GM10248 (cell line): ENCODE measurements at regions not wholly inside any gene's neighbourhood (a gene's known extent, or its start where the extent isn't known, plus 50 kb on each side); places are given as distances from the start of the nearest gene placed in this dataset.

Experiments used
- CTCF ChIA-PET: fragments of 300-600 bp; sonication (Branson Sonifier 250); formaldehyde crosslinking; extraction: SDS; loops from one replicate; lab custom pipeline; 2021; ENCODE audit warnings: antibody characterized with exemption; lab: Yijun Ruan, JAX
- POLR2A ChIA-PET: fragments of 350-650 bp; sonication (Branson Sonifier 250); formaldehyde crosslinking; extraction: SDS; loops from one replicate; lab custom pipeline; 2020; ENCODE audit warnings: antibody characterized with exemption; lab: Yijun Ruan, JAX
- DNase-seq: peaks from one replicate; pipeline ENCODE4 v3.0.0; 2012; ENCODE audit errors: extremely low spot score
- CTCF ChIP-seq: IDR thresholded peaks from 2 replicates; pipeline ENCODE4 v1.5.1; 2012; ENCODE audit warnings: mild to moderate bottlenecking, low read depth; ENCODE audit errors: extremely low read depth, missing control alignments, control extremely low read depth

- DNase-seq: no peak
- no peak for TF ChIP-seq CTCF
- POLR2A ChIA-PET: no interaction called here
- CTCF ChIA-PET: no interaction called here
These were observed 175.2 kb upstream of the ZPLD1 start for GRCh38 chr3:102259663-102260062.

DNA sequence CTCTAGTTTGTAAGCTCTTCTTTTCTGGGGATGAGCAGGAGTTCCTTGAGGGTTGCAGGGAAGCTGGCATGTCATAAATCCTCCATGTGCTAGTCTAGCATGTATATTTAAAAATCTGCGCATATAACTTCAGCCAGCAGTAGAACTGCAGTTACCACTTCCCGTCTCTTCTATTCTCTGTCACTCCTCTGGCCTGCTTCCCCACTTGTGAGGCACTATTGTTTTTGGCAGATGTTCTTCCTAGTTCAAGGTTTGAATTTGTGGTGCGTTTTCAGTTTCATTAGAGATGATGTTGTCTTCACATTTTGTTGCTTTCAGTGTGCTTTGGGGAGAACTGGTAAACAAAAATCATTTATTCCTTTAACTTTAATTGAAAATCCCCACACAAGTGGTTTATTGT is 169.1 kb upstream of the ZPLD1 start:
- ChIA-PET POLR2A (no interaction called here), CTCF (interaction anchor here (1.0 kb wide), 3 partner anchors 15 to 36 kb away, joined by 3 to 4 read pairs (median 3); no protein-coding TSS in a partner anchor)
- DNase-seq: no peak
- no peak for TF ChIP-seq CTCF

DNA sequence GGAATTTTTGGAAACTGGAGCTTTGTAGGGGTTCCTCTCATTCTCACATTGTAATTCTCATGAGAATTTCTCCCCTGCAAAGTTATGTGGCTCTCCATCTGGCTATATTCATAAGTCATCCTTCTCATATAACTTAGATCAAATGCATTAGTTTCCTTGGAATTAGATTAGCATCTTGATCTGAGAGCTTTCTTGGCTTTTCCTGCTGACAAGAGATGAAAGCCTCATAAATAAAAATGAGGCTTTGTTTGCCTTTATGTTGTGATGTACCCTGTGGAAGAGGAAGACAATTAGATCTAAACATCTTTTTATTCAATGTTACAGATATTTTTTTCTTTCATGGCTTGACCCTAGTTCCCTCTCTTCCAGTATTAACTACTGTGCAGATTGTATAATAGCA is 165.4 kb upstream of the ZPLD1 start:
- TF ChIP-seq CTCF: no peak

GRCh38 chr3:102290241-102290640 is 144.6 kb upstream of the ZPLD1 start:
- no peak for TF ChIP-seq CTCF
- DNase-seq: no peak
- CTCF ChIA-PET: interaction anchor here (1.3 kb wide), 1 partner anchor 13 kb away, joined by 3 read pairs; no protein-coding TSS in a partner anchor
- POLR2A ChIA-PET: no interaction called here

More for the DNA sequence above, 165.4 kb upstream of the ZPLD1 start:
- DNase-seq: no peak
- ChIA-PET POLR2A (no interaction called here), CTCF (interaction anchor here (1.0 kb wide), 1 partner anchor 30 kb away, joined by 4 read pairs; no protein-coding TSS in a partner anchor)

GRCh38 chr3:102295756-102296155 is 139.1 kb upstream of the ZPLD1 start:
- CTCF ChIA-PET: no interaction called here
- DNase-seq: no peak
- TF ChIP-seq CTCF: no peak
- POLR2A ChIA-PET: no interaction called here

DNA sequence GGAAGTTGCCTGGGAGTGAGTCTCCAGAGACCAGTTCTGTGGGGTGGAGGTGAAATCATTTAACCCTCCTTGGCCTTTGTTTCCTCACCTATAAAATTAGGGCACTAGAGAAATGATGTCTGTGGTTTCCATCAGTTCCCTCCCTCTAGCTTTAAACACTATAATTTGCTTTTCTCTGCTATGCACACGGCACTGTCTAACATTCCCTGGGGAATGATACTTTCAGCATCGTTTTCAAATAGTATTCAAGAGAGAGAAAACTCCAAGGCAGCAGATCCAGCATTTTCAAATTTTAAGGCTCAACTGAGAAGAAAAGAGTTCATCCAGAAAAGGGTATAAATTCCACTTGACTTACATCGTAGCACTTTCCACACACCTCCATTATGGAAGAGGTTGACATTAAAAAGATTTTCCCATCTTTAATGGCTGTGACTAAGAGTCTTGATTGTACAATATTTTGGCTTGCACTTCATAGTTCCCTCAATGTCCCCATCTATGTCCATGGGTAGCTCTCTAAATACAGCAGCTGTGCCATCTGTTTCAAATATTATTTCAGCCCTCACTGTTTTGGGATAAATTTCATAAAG is 137.7 kb upstream of the ZPLD1 start:
- no peak for DNase-seq
- CTCF ChIA-PET: no interaction called here
- TF ChIP-seq CTCF: no peak
- POLR2A ChIA-PET: no interaction called here
